ENCODE measurements at regions not wholly inside any gene's neighbourhood (a gene's known extent, or its start where the extent isn't known, plus 50 kb on each side); places are given as distances from the start of the nearest gene placed in this dataset.
A peak's percentile ranks its signal among the peaks of the same experiment; 100 is the strongest.
"Not testable (repeated sequence)": the region's sequence is repeated elsewhere in the genome, so short reads cannot be mapped to it uniquely, and the experiment has no call there.

DNA sequence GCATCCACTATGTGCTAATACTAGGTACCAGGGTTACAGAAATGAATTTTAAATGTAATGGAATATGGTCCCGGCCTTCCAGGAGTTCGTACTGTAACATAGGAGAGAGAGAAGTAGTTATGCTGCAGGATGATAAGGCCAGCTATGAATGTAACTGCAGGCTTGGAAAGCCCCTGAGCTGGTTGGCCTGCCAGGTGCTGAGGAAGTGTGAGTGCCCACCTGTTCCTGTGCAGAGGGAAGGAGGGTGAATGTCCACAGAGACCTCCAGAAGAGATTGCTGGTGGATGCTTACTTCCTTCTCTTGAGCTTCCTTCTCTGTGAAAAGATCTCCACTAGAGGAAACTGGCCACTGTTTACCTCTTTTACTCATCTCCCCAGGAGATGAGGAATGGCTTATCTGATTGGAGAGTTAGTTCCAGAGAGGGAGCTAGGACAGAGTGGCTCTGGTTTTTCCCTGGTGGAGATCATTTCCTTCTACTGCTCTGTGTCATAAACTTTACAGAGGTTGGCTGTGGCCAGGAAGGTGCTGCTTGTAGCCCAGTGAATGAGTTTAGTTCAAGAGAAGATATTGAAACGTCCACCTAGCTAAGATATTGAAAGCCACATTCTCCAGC, 114.0 kb upstream of the LNX1 start:
- no peak for ATAC-seq (ENCODE audit: low FRiP score)
- TF ChIP-seq, protein P1, sequence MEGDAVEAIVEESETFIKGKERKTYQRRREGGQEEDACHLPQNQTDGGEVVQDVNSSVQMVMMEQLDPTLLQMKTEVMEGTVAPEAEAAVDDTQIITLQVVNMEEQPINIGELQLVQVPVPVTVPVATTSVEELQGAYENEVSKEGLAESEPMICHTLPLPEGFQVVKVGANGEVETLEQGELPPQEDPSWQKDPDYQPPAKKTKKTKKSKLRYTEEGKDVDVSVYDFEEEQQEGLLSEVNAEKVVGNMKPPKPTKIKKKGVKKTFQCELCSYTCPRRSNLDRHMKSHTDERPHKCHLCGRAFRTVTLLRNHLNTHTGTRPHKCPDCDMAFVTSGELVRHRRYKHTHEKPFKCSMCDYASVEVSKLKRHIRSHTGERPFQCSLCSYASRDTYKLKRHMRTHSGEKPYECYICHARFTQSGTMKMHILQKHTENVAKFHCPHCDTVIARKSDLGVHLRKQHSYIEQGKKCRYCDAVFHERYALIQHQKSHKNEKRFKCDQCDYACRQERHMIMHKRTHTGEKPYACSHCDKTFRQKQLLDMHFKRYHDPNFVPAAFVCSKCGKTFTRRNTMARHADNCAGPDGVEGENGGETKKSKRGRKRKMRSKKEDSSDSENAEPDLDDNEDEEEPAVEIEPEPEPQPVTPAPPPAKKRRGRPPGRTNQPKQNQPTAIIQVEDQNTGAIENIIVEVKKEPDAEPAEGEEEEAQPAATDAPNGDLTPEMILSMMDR (IDR thresholded peaks at IDR 0.05) = no peak
- DNase-seq (ENCODE audit: low spot score) = no peak

DNA sequence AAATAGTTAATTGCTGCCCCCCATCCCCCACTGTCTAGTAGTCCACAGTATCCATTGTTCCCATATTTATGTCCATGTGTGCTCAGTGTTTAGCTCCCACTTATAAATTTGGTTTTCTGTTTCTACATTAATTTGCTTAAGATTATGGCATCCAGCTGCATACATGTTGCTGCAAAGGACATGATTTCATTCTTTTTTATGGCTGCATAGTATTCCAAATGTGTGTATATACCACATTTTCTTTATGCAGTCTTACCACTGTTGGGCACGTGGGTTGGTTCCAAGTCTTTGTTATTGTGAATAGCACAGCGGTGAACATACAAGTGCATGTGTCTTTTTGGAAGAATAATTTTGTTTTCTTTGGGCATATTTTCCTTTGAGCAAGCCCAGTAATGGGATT, 113.0 kb upstream of the LNX1 start:
- DNase-seq (ENCODE audit: low spot score) = no peak
- TF ChIP-seq, protein P1 (IDR thresholded peaks at IDR 0.05) = no peak
- ATAC-seq (ENCODE audit: low FRiP score) = no peak

DNA sequence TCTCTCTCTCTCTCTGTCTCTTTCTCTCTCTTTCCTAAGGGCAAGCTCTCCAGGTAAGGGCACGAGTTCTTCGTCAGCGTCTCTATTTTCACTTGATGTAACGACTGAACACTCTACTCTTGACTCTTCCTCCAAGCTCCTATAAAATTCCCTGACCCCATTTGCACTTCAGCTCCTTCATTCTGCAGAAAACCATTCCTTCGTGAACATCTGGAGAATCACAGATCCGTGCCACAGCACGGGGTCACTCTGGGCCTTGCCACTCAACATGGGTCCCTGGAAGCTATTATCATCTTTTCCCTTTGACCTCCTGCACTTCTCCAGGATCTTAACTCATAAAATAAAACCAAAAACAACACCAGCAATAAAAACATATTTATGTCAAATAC, 112.0 kb upstream of the LNX1 start:
- no peak for DNase-seq (ENCODE audit: low spot score)
- no peak for ATAC-seq (ENCODE audit: low FRiP score)
- TF ChIP-seq, protein P1 (IDR thresholded peaks at IDR 0.05) = no peak

DNA sequence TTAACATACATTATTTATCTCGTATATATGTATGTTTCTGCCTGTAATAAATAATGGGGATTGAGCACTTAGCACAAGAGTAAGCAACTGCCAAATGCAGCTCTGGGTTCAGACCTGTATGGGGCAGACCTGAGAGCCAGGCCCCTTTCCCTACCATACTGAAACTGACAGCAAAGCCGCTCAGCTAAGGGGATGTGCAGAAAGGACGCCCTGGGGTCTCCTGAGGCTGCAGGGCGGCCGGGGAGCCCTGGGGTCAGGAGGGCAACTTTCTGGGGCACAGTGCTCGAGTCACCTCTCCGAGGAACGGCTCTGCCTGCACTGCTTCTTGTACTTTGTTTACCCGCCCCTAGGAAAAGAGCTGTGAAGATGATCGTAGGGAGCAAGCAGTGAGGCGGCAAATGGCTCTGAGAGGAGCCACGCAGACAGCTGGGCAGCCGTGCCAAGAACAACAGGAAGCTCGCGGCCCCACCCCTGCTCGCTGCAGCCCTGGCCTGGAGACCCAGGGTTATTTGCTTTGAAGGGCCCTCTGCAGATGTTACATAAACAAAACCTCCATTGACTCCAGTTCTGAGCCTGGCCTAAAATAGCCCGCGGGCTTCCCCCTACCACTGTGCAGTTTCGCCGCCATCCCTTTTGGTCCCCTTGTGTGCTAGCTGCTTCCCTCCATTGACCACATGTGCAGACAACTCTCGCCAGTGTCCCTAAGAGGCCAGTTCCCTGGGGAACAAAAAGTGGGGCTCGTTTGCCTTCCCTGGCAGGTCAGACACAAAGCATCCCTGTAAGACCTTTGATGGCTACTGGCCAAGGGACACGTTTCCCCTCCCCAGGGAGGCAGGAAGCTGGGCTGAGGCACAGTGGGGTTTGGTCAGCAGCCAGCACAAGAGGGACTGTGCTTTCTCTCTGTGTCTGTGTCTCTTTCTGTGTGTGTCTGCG, 111.3 kb upstream of the LNX1 start:
- TF ChIP-seq, protein P1 (IDR thresholded peaks at IDR 0.05) = no peak
- ATAC-seq (ENCODE audit: low FRiP score) = peak; percentile 89
- DNase-seq (ENCODE audit: low spot score) = no peak

DNA sequence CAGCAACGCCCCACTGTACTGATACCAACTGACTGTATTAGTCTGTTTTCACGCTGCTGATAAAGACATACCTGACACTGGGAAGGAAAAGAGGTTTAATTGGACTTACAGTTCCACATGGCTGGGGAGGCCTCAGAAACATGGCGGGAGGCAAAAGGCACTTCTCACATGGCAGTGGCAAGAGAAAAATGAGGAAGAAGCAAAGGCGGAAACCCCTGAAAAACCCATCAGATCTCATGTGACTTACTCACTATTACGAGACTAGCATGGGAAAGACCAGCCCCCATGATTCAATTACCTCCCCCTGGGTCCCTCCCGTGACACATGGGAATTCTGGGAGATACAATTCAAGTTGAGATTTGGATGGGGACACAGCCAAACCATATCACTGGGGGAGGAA, 110.0 kb upstream of the LNX1 start:
- DNase-seq (ENCODE audit: low spot score); ATAC-seq (ENCODE audit: low FRiP score): not testable (repeated sequence)

DNA sequence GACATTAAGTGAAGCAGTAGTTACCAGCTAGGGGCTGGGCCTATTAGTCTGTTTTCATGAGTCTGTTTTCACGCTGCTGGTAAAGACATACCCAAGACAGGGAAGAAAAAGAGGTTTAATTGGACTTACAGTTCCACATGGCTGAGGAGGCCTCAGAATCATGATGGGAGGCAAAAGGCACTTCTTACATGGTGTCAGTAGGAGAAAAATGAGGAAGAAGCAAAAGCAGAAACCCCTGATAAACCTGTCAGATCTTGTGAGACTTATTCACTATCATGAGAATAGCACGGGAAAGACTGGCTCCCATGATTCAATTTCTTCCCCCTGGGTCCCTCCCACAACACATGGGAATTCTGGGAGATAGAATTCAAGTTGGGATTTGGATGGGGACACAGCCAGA, 108.0 kb upstream of the LNX1 start:
- not testable (repeated sequence) for DNase-seq (ENCODE audit: low spot score); ATAC-seq (ENCODE audit: low FRiP score)

DNA sequence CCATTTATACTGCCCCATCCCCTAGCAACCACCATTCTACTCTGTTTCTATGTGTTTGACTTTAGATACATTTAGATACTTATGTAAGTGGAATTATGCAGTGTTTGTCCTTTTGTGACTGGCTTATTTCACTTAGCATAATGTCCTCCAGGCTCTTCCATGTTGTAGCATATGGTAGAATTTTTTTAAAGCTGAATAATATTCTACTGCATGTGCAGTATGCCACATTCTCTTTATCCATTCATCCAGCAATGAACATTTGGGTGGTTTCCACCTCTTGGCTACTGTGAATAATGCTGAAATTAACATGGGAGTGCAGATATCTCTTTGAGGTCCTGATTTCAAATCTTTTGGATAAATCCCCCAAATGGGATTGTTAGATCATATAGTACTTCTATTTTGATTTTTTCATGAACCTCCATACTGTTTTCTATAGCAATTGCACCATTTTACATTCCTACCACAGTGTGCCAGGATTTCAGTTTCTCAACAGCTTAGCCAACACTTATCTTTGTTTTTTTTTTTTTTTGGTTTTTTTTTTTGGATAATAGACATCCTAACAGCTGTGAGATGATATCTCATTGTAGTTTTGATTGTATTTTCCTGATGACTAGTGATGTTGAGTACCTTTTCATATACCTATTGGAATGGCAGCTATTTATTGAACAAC, 105.9 kb upstream of the LNX1 start:
- ATAC-seq (ENCODE audit: low FRiP score) (no peak), DNase-seq (ENCODE audit: low spot score) (no peak)
- TF ChIP-seq, protein P1 (IDR thresholded peaks at IDR 0.05) = no peak

All from omental fat pad (tissue), 3 donors.